CD4-positive, alpha-beta T cell (primary cell): ENCODE measurements at regions not wholly inside any gene's neighbourhood (a gene's known extent, or its start where the extent isn't known, plus 50 kb on each side); places are given as distances from the start of the nearest gene placed in this dataset.
A peak's percentile ranks its signal among the peaks of the same experiment; 100 is the strongest.

ENCODE experiments used
- ATAC-seq: fragments of 200-7000 bp; cut with Tn5 transposase; one replicate; pipeline ENCODE4 v1.10.0; 2022; ENCODE audit warnings: mild to moderate bottlenecking; ENCODE audit not compliant: poor library complexity
- CTCF ChIA-PET: fragments of 350-600 bp; sonication (Branson Sonifier 250); formaldehyde crosslinking; loops from one replicate; lab custom pipeline; 2021; ENCODE audit warnings: antibody characterized with exemption, inconsistent platforms; lab: Charles Lee
- POLR2A ChIA-PET: fragments of 350-600 bp; sonication (Branson Sonifier 250); formaldehyde crosslinking; loops from one replicate; lab custom pipeline; 2021; ENCODE audit warnings: antibody characterized with exemption, inconsistent platforms; lab: Charles Lee
- DNase-seq, 14 experiments: peaks; one replicate each; pipeline ENCODE4 v3.0.0-alpha.2; 2013 to 2020; ENCODE audit warnings: mixed read lengths in 2 of 14
- H3K27ac ChIP-seq, 2 donors: one replicate each; pipeline versions ENCODE4 v1.5.1 to v1.7.0; 2013; ENCODE audit warnings: low read length in 2 of 2, low read depth in 1 of 2, mild to moderate bottlenecking in 1 of 2
- H3K27me3 ChIP-seq, 2 experiments: 1 replicate in 1 of 2; 2 replicates in 1 of 2; pipeline versions ENCODE4 v1.6.1 to v1.7.0; 2013; ENCODE audit warnings: low read length in 2 of 2, control low read depth in 1 of 2, mild to moderate bottlenecking in 1 of 2, moderate library complexity in 1 of 2; ENCODE audit not compliant: insufficient read depth in 2 of 2, control insufficient read depth in 1 of 2
- H3K36me3 ChIP-seq: one replicate; pipeline ENCODE4 v1.6.1; 2013; ENCODE audit warnings: low read length, control low read depth; ENCODE audit not compliant: insufficient read depth
- H3K4me1 ChIP-seq: one replicate; pipeline ENCODE4 v1.6.1; 2013; ENCODE audit warnings: low read length, control low read depth; ENCODE audit not compliant: insufficient read depth
- H3K4me3 ChIP-seq: one replicate; pipeline ENCODE4 v1.5.1; 2013; ENCODE audit warnings: mild to moderate bottlenecking, low read length, moderate library complexity
- H3K9me3 ChIP-seq, 2 experiments: 1 replicate in 1 of 2; 2 replicates in 1 of 2; pipeline versions ENCODE4 v1.6.1 to v1.7.0; 2013; ENCODE audit warnings: low read length in 2 of 2, mild to moderate bottlenecking in 2 of 2, control low read depth in 1 of 2, moderate library complexity in 1 of 2; ENCODE audit not compliant: control insufficient read depth in 1 of 2, insufficient read depth in 1 of 2
- H3K27ac Mint-ChIP-seq: one replicate; pipeline ENCODE4 v1.8.0; 2020; ENCODE audit warnings: mixed read lengths
- H3K27me3 Mint-ChIP-seq: one replicate; pipeline ENCODE4 v1.8.0; 2021; ENCODE audit warnings: mixed read lengths
- H3K36me3 Mint-ChIP-seq: one replicate; pipeline ENCODE4 v1.8.0; 2021; ENCODE audit warnings: low read depth, mixed read lengths
- H3K4me1 Mint-ChIP-seq: one replicate; pipeline ENCODE4 v1.8.0; 2021; ENCODE audit warnings: low read depth, mixed read lengths
- H3K4me3 Mint-ChIP-seq: one replicate; pipeline ENCODE4 v1.8.0; 2020; ENCODE audit warnings: mild to moderate bottlenecking, mixed read lengths
- H3K9me3 Mint-ChIP-seq: one replicate; pipeline ENCODE4 v1.8.0; 2020; ENCODE audit warnings: mixed read lengths
- CTCF ChIP-seq: fragments of 200-600 bp; IDR thresholded peaks from one replicate; pipeline ENCODE4 v1.8.0; 2022; ENCODE audit warnings: antibody characterized with exemption, mild to moderate bottlenecking
- intact Hi-C, 2 experiments: fragments of 100-400 bp; cut with DNase I in 1 of 2; cut with micrococcal nuclease in 1 of 2; formaldehyde crosslinking; loops; one replicate each; pipeline versions ENCODE4 v1.15.1 to v1.9.0; 2023 to 2025; cut with DNase I, micrococcal nuclease

- Mint-ChIP-seq H3K4me3 (no peak overlapping the region), H3K4me1 (peaks cover 19% of the 10 kb centered on the region), H3K9me3 (no peaks in the 10 kb centered on the region), H3K27ac (no peak overlapping the region), H3K27me3 (no peaks in the 10 kb centered on the region), H3K36me3 (no peaks in the 10 kb centered on the region)
- H3K4me1 ChIP-seq: peaks cover 14% of the 10 kb centered on the region
- H3K9me3 ChIP-seq: no peaks in the 10 kb centered on the region
- no peak for TF ChIP-seq CTCF
- no peak overlapping the region for H3K4me3 ChIP-seq
- ATAC-seq (no peak), DNase-seq (no peak)
- intact Hi-C loops: loop anchor here (5.0 to 10.0 kb wide), 8 partner anchors 54 to 1197 kb away; partner anchors contain the start of gene C1GALT1 (in 1 of the 2)
- POLR2A ChIA-PET: interaction anchor here (2.1 kb wide), 1 partner anchor 81 kb away, joined by 5 read pairs; no protein-coding TSS in a partner anchor
- CTCF ChIA-PET: no interaction called here
- H3K27me3 ChIP-seq: no peaks in the 10 kb centered on the region
- no peaks in the 10 kb centered on the region for H3K36me3 ChIP-seq
- no peak overlapping the region for H3K27ac ChIP-seq
These were observed 81.9 kb upstream of the C1GALT1 start for GRCh38 chr7:7100432-7100849.

GRCh38 chr7:7102906-7103305 is 79.4 kb upstream of the C1GALT1 start:
- H3K36me3 ChIP-seq: no peaks in the 10 kb centered on the region
- ATAC-seq (no peak), DNase-seq (no peak)
- H3K9me3 Mint-ChIP-seq: no peaks in the 10 kb centered on the region
- no peaks in the 10 kb centered on the region for H3K27me3 Mint-ChIP-seq
- ChIA-PET CTCF (interaction anchor here (0.6 to 1.5 kb wide), 9 partner anchors 9 to 1193 kb away, joined by 3 to 9 read pairs (median 4); no protein-coding TSS in a partner anchor), POLR2A (interaction anchor here (0.8 to 6.0 kb wide), 5 partner anchors 9 to 157 kb away, joined by 3 to 103 read pairs (median 3); partner anchors contain the start of gene C1GALT1)
- no peak for TF ChIP-seq CTCF
- intact Hi-C loops: loop anchor here (1.0 to 10.0 kb wide), 11 partner anchors 52 to 1194 kb away; partner anchors contain the start of gene C1GALT1 (in 1 of the 2)
- no peaks in the 10 kb centered on the region for H3K27me3 ChIP-seq
- H3K4me3 Mint-ChIP-seq: no peak overlapping the region
- peaks cover 29% of the 10 kb centered on the region for H3K4me1 Mint-ChIP-seq
- no peaks in the 10 kb centered on the region for H3K9me3 ChIP-seq
- H3K36me3 Mint-ChIP-seq: no peaks in the 10 kb centered on the region
- H3K27ac Mint-ChIP-seq: no peak overlapping the region
- H3K4me1 ChIP-seq: peaks cover 15% of the 10 kb centered on the region
- no peak overlapping the region for H3K4me3 ChIP-seq
- H3K27ac ChIP-seq: no peak overlapping the region

GRCh38 chr7:7103343-7104313 is 78.7 kb upstream of the C1GALT1 start:
- peak in 4 of 14 experiments; percentile 19 to 82 (median 81) for DNase-seq
- peak; percentile 74 for TF ChIP-seq CTCF
- H3K36me3 ChIP-seq: no peaks in the 10 kb centered on the region
- no peak overlapping the region for H3K27ac Mint-ChIP-seq
- no peak overlapping the region for H3K4me3 Mint-ChIP-seq
- H3K9me3 Mint-ChIP-seq: no peaks in the 10 kb centered on the region
- ChIA-PET POLR2A (interaction anchor here (0.8 to 6.0 kb wide), 5 partner anchors 10 to 156 kb away, joined by 3 to 103 read pairs (median 3); partner anchors contain the start of gene C1GALT1), CTCF (interaction anchor here (0.6 to 1.5 kb wide), 10 partner anchors 9 to 1192 kb away, joined by 3 to 9 read pairs (median 4); no protein-coding TSS in a partner anchor)
- peak; percentile 75 for ATAC-seq
- intact Hi-C loops: loop anchor here (1.0 to 10.0 kb wide), 12 partner anchors 51 to 1194 kb away; partner anchors contain the start of gene C1GALT1 (in 1 of the 2)
- no peak overlapping the region for H3K4me3 ChIP-seq
- no peak overlapping the region for H3K27ac ChIP-seq
- H3K27me3 Mint-ChIP-seq: no peaks in the 10 kb centered on the region
- H3K27me3 ChIP-seq: no peaks in the 10 kb centered on the region
- peaks cover 29% of the 10 kb centered on the region for H3K4me1 Mint-ChIP-seq
- peaks cover 15% of the 10 kb centered on the region for H3K4me1 ChIP-seq
- no peaks in the 10 kb centered on the region for H3K36me3 Mint-ChIP-seq
- peaks cover 0 to under 1% of the 10 kb centered on the region in 2 experiments for H3K9me3 ChIP-seq
